Stimulated activated memory B cell treated with anti-CD40 and anti-IgM and Interleukin-4, amounts not matched to agents 10 μg/mL and 1 μg/mL and 100 μg/mL, for 72 hours (primary cell): ENCODE measurements at regions not wholly inside any gene's neighbourhood (a gene's known extent, or its start where the extent isn't known, plus 50 kb on each side); places are given as distances from the start of the nearest gene placed in this dataset.
"Not testable (repeated sequence)": the region's sequence is repeated elsewhere in the genome, so short reads cannot be mapped to it uniquely, and the experiment has no call there.

Source experiments
- ATAC-seq: fragments of 150-1000 bp; cut with Tn5 transposase; 2 replicates; pipeline ENCODE4 v1.10.0; 2021
- H3K27ac Mint-ChIP-seq: one replicate; pipeline ENCODE4 v1.8.0; 2022; ENCODE audit warnings: mild to moderate bottlenecking, mixed read lengths
- H3K27me3 Mint-ChIP-seq: one replicate; pipeline ENCODE4 v1.8.0; 2022; ENCODE audit warnings: mixed read lengths
- H3K36me3 Mint-ChIP-seq: one replicate; pipeline ENCODE4 v1.8.0; 2022; ENCODE audit warnings: mixed read lengths
- H3K4me1 Mint-ChIP-seq: one replicate; pipeline ENCODE4 v1.8.0; 2022; ENCODE audit warnings: mixed read lengths
- H3K4me3 Mint-ChIP-seq: one replicate; pipeline ENCODE4 v1.8.0; 2022; ENCODE audit warnings: mild to moderate bottlenecking, moderate library complexity, mixed read lengths
- H3K9me3 Mint-ChIP-seq: one replicate; pipeline ENCODE4 v1.8.0; 2022; ENCODE audit warnings: mixed read lengths

DNA sequence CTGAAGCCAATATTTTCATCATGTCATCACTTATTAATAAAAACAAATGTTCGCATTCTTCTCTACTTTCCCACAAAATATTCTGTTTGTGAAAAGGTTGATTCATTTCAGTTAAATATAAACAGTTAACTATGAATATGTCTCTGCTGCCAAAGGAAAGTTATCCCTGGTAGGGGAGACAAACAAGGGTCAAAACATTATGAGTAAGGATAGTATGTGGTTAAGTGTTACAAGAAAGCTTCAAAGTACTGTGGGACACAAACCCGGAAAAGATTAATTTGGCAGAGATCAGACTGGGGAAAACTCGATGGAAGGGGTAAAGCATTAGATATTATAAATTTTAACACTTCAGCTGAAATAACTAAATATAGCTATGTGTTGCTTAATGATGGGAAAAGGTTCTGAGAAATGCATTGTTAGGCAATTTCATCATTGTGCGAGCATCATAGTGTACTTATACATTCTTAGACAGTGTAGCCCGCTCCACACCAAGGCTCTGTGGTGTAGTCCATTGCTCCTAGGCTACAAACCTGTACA is 436.5 kb upstream of the TBL1XR1 start:
- H3K36me3 Mint-ChIP-seq: no peaks in the 10 kb centered on the region
- no peak for ATAC-seq

DNA sequence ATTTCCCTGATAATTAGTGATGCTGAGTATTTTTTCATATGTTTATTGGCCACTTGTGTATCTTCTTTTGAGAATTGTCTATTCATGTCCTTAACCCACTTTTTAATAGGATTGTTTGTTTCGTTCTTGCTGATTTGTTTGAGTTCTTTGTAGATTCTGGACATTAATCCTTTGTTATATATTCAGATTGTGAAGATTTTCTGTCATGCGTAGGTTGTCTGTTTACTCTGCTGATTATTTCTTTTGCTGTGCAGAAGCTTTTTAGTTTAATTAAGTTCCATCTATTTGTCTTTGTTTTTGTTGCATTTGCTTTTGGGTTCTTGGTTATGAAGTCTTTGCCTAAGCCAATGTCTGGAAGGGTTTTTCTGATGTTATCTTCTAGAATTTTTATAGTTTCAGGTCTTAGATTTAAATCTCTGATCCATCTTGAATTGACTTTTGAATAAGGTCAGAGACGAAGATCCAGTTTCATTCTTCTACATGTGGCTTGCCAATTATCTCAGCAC is 438.4 kb upstream of the TBL1XR1 start:
- not testable (repeated sequence) for ATAC-seq, H3K36me3 Mint-ChIP-seq, H3K4me1 Mint-ChIP-seq, H3K9me3 Mint-ChIP-seq, H3K27me3 Mint-ChIP-seq, H3K27ac Mint-ChIP-seq, H3K4me3 Mint-ChIP-seq

More for the DNA sequence above, 436.5 kb upstream of the TBL1XR1 start:
- Mint-ChIP-seq H3K4me3 (no peak overlapping the region), H3K27me3 (no peaks in the 10 kb centered on the region), H3K4me1 (no peaks in the 10 kb centered on the region), H3K27ac (no peak overlapping the region), H3K9me3 (peaks cover 1% of the 10 kb centered on the region)

DNA sequence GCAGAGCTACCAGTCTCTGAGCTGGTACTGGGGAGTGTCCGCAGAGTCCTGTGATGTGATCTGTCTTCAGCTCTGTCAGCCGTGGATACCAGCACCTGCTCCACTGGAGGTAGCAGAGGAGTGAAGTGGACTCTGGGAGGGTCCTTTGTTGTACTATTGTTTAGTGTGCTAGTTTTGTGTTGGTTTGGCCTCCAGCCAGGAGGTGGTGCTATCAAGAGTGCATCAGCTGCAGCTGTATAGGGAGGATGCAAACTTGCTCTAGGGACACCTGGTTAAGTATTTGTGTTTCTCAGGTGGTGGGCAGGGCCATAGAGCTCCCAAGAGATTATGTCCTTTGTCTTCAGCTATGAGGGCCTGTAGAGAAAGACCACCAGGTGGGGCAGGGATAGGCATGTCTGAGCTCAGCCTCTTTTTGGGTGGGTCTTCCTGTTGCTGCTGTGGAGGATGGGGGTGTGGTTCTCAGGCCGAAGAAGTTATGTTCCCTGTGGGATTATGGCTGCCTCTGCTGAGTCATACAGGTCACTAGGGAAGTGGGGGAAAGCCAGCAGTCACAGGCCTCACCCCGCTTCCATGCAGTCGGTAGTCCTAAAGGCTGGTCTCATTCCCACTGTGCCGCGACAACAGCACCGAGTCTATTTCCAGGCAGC is 443.2 kb upstream of the TBL1XR1 start:
- no peak overlapping the region for H3K27ac Mint-ChIP-seq
- H3K4me1 Mint-ChIP-seq: peaks cover 6% of the 10 kb centered on the region
- ATAC-seq: no peak
- H3K36me3 Mint-ChIP-seq: no peaks in the 10 kb centered on the region
- no peaks in the 10 kb centered on the region for H3K27me3 Mint-ChIP-seq
- no peak overlapping the region for H3K4me3 Mint-ChIP-seq
- no peaks in the 10 kb centered on the region for H3K9me3 Mint-ChIP-seq

DNA sequence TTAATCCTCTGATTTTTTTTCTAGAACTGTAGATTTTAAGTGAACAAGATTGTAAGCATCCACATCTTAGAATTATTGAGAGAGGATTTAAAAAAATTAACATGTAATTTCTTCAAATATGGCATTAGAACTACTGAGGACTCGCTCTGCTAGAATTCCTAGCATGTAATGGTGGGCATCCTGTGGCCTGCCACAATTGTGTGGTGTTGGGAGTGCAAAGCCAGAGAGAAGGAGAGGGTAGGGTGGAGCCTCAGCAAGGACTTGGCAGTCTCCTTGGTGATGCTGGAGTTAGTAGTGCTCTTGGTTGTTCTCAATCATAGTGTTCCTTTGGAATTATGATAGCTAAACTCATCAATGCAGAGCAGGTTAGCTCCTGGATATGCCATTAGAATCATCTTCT is 443.9 kb upstream of the TBL1XR1 start:
- Mint-ChIP-seq H3K27ac (no peak overlapping the region), H3K4me1 (peaks cover 7% of the 10 kb centered on the region), H3K9me3 (no peaks in the 10 kb centered on the region), H3K36me3 (no peaks in the 10 kb centered on the region), H3K4me3 (no peak overlapping the region), H3K27me3 (no peaks in the 10 kb centered on the region)
- no peak for ATAC-seq

DNA sequence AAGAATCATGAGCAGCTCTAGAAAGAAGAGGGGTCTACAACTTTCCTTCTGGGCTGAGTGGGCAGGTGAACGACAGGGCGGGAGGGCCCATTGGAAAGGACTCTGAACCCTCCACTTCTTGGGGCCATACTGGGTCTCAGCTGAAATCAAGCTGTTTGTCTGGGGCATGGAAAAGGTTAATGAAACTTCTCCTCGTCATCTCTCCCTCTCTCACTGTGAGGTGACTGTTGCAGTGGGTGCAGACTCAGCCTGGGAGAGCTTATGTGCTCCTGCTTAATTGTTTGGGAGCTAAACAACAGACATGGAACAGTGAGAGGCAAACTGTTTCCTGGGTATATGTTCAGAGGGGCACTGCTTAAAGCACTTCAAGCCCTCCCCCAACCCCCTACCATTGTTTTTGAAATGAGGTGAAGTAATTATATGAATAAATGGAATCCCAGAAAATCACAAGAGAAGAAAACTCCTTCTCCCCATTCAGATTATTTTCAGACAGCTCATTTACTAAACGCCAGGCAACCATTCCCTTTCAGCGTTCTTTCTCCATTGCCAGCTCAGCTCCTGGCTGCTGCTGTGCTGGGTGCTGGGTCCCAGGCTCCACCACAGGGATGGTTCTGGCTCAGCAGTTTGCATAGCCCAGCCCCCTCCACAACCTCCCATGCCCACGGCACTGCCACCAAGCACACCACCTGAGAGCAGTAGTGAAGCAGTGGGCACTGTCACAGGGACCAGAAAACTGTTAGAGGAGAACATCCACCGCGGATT is 444.9 kb upstream of the TBL1XR1 start:
- H3K27ac Mint-ChIP-seq: no peak overlapping the region
- no peaks in the 10 kb centered on the region for H3K9me3 Mint-ChIP-seq
- no peaks in the 10 kb centered on the region for H3K27me3 Mint-ChIP-seq
- H3K36me3 Mint-ChIP-seq: no peaks in the 10 kb centered on the region
- no peak for ATAC-seq
- peaks cover 17% of the 10 kb centered on the region for H3K4me1 Mint-ChIP-seq
- H3K4me3 Mint-ChIP-seq: no peak overlapping the region

DNA sequence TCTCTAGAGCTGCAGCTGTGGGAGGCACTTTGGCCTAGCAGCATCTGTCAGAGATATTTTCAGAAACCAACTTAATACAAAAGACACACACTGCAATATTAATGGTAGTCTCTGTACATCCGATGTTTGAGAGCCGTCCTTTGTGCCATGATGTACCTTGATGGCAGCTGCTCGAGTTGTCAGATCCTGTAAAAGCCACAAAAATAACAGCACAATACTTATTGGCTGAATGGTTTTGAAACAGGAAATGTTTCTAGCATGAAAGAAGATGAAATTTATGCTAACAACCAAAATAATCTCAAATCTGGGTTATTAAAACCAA is 445.5 kb upstream of the TBL1XR1 start:
- ATAC-seq: no peak
- Mint-ChIP-seq H3K9me3 (no peaks in the 10 kb centered on the region), H3K4me3 (no peak overlapping the region), H3K36me3 (no peaks in the 10 kb centered on the region), H3K4me1 (peaks cover 23% of the 10 kb centered on the region), H3K27me3 (no peaks in the 10 kb centered on the region), H3K27ac (no peak overlapping the region)

DNA sequence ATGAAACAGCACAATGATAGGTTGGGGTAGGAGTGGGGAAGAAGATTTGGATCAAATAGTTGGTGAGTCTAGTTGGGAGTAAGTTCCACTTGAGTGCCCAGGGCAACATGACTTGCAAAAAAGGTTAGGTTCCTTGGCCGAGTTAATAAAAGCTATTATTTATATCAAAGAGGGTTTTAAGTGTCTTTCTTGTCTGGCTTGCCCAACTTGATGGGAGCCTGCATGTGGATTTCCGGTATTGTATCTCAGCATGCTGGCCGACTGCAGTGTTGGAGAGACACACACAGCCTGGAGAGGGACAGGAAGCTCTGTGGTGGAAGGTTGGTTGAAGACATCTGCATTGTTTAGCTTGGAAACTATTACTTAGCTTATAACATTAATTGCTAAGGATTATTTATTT is 449.5 kb upstream of the TBL1XR1 start:
- H3K36me3 Mint-ChIP-seq: no peaks in the 10 kb centered on the region
- H3K4me3 Mint-ChIP-seq: no peak overlapping the region
- H3K4me1 Mint-ChIP-seq: peaks cover 21% of the 10 kb centered on the region
- ATAC-seq: no peak
- H3K9me3 Mint-ChIP-seq: no peaks in the 10 kb centered on the region
- H3K27me3 Mint-ChIP-seq: no peaks in the 10 kb centered on the region
- peak overlapping the region; percentile 62 for H3K27ac Mint-ChIP-seq

DNA sequence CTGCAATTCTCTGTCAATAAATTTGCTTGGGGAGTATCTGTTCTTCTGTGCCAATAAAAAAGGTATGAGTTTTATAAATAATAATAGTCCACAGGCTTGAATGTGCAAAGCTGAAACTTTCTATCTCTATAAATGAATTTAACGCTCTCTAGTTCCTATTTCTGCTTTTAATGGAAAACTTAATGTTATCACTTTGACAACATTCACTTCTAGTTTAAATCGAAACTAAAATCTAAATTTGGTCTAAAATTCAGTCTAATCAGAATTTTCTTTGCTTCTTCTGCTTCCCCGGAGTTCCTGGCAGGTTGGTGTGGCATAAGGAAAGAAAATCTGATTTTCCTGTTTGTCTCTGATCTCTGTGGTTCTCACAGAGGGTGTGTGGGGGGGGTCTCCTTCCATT is 450.1 kb upstream of the TBL1XR1 start:
- no peaks in the 10 kb centered on the region for H3K27me3 Mint-ChIP-seq
- H3K27ac Mint-ChIP-seq: peak overlapping the region; percentile 62
- peak overlapping the region; percentile 27 for H3K4me3 Mint-ChIP-seq
- H3K4me1 Mint-ChIP-seq: peaks cover 21% of the 10 kb centered on the region
- no peaks in the 10 kb centered on the region for H3K9me3 Mint-ChIP-seq
- no peak for ATAC-seq
- no peaks in the 10 kb centered on the region for H3K36me3 Mint-ChIP-seq

DNA sequence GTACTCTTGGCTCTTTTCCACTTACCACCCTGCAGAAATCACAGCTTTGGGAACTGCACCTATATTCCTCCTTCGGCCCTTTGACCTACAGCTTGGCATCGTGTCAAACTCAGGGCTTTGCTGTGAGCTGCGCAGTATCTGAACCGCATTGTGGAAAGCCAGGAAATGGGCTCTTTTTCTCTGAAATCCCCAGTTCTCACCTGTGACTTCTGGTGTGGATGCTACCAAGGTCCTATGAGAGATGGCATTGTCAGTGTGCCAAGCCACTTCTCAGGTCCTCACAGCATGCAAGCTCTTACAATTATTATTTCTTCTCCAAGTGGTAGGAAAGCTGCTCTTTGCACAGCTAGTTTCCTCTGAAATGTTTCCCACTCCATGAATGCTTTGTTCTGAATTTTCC is 450.6 kb upstream of the TBL1XR1 start:
- peak overlapping the region; percentile 62 for H3K27ac Mint-ChIP-seq
- no peaks in the 10 kb centered on the region for H3K36me3 Mint-ChIP-seq
- peaks cover 21% of the 10 kb centered on the region for H3K4me1 Mint-ChIP-seq
- H3K27me3 Mint-ChIP-seq: no peaks in the 10 kb centered on the region
- H3K9me3 Mint-ChIP-seq: no peaks in the 10 kb centered on the region
- no peak overlapping the region for H3K4me3 Mint-ChIP-seq
- no peak for ATAC-seq

DNA sequence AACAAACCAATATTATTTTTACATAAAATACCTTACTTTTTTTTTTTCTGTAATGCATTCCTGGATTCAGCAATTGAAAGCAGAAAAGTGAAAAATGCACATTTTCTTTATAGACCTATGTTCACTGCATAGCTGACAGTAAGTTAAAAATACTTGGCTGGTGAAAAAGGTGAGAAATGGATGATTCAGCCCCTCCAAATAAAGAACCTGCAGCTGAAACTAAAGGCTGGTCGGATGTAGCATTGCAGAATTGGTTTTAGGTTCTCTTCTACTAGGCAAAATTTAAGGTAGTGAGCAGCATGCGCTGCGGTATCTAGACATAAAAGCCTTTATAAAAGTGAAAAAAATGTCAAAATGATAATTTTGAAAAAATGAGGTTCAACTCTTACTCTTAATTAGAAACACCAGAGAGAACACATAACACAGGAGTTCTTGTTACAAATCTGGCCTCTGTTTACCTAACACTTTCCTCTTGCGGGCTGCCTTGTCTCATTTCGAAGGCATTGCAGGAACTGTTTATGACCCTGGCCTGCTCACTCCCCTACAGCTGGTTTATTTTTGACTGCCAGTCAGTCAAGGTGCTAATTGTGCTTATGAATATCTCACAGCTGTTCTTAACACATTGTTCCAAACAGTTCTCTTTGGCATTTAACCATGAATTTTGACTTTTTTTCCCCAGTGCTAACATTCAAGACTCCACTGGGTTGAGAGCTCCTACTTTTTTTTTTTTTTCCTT is 455.4 kb upstream of the TBL1XR1 start:
- Mint-ChIP-seq H3K27me3 (no peaks in the 10 kb centered on the region), H3K9me3 (peaks cover 9% of the 10 kb centered on the region), H3K36me3 (peaks cover 4% of the 10 kb centered on the region), H3K4me3 (no peak overlapping the region), H3K27ac (no peak overlapping the region), H3K4me1 (peaks cover 5% of the 10 kb centered on the region)
- ATAC-seq: no peak

DNA sequence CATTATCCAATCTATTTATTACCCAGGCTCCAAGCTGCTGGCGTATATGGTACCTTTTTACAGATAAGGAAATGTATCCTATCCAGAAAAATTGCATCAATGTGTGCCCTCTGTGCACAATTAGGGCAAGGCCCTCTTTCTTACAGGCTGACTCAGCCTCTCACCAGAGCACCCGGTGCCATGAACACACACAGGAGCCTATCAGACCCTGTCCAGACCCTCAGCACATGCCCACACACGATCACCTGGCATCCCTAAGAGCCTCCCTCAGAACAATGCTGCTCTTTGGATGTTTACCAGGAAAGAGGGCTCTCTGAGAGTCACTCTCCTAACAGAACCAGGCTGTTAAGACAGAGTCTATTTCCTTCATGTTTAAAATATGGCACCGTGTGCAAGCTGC is 460.0 kb upstream of the TBL1XR1 start:
- H3K9me3 Mint-ChIP-seq: peaks cover 9% of the 10 kb centered on the region
- peaks cover 4% of the 10 kb centered on the region for H3K36me3 Mint-ChIP-seq
- peak overlapping the region; percentile 8 for H3K27ac Mint-ChIP-seq
- H3K27me3 Mint-ChIP-seq: no peaks in the 10 kb centered on the region
- H3K4me1 Mint-ChIP-seq: peaks cover 5% of the 10 kb centered on the region
- H3K4me3 Mint-ChIP-seq: no peak overlapping the region
- ATAC-seq: no peak

DNA sequence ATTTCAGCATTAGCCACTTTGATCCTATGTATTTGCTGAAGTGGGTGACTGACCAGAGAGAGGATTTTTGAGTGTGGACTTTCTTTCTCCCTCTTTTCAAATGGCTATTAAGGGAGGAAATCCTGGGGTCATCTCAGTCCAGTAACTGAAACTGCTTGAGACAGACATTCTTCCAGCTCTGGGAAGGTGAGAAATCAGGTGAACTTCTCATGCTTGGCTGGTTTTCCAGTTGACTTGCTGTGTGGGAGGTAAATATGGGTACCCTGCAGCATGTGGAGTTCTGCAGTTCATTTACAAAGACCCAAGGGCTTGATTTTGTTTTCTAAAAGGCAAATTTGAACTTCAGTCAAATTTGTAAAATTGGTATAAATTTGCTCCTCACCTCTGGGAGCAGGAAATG is 461.1 kb upstream of the TBL1XR1 start:
- Mint-ChIP-seq H3K4me3 (no peak overlapping the region), H3K27me3 (no peaks in the 10 kb centered on the region), H3K4me1 (peaks cover 5% of the 10 kb centered on the region), H3K36me3 (peaks cover 4% of the 10 kb centered on the region), H3K9me3 (peaks cover 9% of the 10 kb centered on the region), H3K27ac (peak overlapping the region; percentile 8)
- no peak for ATAC-seq

DNA sequence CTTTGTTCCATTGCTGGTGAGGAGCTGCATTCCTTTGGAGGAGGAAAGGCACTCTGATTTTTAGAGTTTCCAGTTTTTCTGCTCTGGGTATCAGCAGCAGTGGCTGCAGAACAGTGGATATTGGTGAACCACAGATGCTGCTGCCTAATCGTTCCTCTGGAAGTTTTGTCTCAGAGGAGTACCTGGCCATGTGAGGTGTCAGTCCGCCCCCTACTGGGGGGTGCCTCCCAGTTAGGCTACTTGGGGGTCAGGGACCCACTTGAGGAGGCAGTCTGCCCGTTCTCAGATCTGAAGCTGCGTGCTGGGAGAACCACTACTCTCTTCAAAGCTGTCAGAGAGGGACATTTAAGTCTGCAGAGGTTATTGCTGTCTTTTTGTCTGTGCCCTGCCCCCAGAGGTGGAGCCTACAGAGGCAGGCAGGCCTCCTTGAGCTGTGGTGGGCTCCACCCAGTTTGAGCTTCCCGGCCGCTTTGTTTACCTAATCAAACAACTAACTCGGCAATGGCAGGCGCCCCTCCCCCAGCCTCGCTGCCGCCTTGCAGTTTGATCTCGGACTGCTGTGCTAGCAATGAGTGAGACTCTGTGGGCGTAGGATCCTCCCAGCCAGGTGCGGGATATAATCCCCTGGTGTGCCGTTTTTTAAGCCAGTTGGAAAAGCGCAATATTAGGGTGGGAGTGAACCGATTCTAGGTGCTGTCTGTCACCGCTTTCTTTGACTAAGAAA is 467.3 kb upstream of the TBL1XR1 start:
- H3K9me3 Mint-ChIP-seq: not testable (repeated sequence)

DNA sequence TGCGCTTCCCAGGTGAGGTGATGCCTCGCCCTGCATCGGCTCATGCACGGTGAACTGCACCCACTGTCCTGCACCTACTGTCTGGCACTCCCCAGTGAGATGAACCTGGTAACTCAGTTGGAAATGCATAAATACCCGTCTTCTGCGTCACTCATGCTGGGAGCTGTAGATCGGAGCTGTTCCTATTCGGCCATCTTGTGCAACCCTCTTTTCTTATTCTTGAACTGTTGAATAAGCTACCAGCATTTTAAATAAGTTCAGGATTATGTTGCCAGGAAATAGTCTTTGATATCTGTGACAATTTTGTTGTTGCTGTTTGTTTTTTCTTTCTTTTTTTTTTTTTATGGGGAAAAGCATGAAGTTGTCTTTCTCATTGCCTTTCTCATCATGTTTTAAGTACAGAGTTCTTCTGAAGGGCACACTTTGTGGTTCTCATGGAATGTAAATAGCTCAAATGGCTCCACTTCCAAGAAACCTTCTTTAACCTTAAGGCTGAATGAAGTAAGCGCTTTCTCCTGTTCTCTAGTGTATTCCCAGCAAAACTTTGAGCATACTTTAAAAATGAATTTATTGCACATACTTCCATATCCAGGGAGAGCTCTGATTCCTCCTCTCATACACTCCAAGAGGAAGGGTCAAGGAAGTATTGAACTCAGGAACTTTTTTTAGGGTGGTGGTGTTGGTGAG is 468.0 kb upstream of the TBL1XR1 start:
- no peaks in the 10 kb centered on the region for H3K36me3 Mint-ChIP-seq
- H3K27ac Mint-ChIP-seq: peak overlapping the region; percentile 8
- H3K4me3 Mint-ChIP-seq: no peak overlapping the region
- H3K4me1 Mint-ChIP-seq: no peaks in the 10 kb centered on the region
- H3K9me3 Mint-ChIP-seq: no peaks in the 10 kb centered on the region
- H3K27me3 Mint-ChIP-seq: no peaks in the 10 kb centered on the region
- no peak for ATAC-seq

More for the DNA sequence above, 467.3 kb upstream of the TBL1XR1 start:
- H3K27me3 Mint-ChIP-seq, H3K27ac Mint-ChIP-seq, H3K36me3 Mint-ChIP-seq, H3K4me3 Mint-ChIP-seq, H3K4me1 Mint-ChIP-seq, ATAC-seq: not testable (repeated sequence)
